H1 (cell line): ENCODE measurements at regions not wholly inside any gene's neighbourhood (a gene's known extent, or its start where the extent isn't known, plus 50 kb on each side); places are given as distances from the start of the nearest gene placed in this dataset.

Experiments
- CTCF ChIA-PET: fragments of 300-600 bp; sonication (Branson Sonifier 250); formaldehyde crosslinking; loops from one replicate; lab custom pipeline; 2021; ENCODE audit not compliant: partially characterized antibody; lab: Charles Lee
- POLR2A ChIA-PET: fragments of 300-600 bp; sonication (Branson Sonifier 250); formaldehyde crosslinking; loops from one replicate; lab custom pipeline; 2021; ENCODE audit warnings: inconsistent platforms; ENCODE audit not compliant: partially characterized antibody; lab: Charles Lee
- DNase-seq, 2 experiments: peaks; one replicate each; pipeline versions ENCODE4 v3.0.0 to v3.0.0-alpha.2; 2010 to 2022; ENCODE audit warnings: low spot score in 2 of 2, low read depth in 1 of 2, mixed read lengths in 1 of 2
- FAIRE-seq: peaks from 2 replicates; lab custom pipeline; 2011; peaks lifted over from hg19 to GRCh38; lab: Jason Lieb, UNC
- H2AFZ ChIP-seq: 2 replicates; pipeline ENCODE4 v1.8.1; 2012; ENCODE audit warnings: low read length, inconsistent platforms
- H2AK5ac ChIP-seq: 2 replicates; pipeline ENCODE4 v1.6.1; 2013; ENCODE audit warnings: low read depth, low read length
- H2BK120ac ChIP-seq: replicated peaks from 2 replicates; pipeline ENCODE3; 2013; ENCODE audit warnings: low read depth, low read length, inconsistent platforms
- H2BK12ac ChIP-seq: 2 replicates; pipeline ENCODE4 v1.6.1; 2013; ENCODE audit warnings: low read depth, low read length
- H2BK15ac ChIP-seq: 2 replicates; pipeline ENCODE4 v1.6.1; 2013; ENCODE audit warnings: low read length
- H2BK20ac ChIP-seq: 2 replicates; pipeline ENCODE4 v1.6.1; 2013; ENCODE audit warnings: low read length
- H2BK5ac ChIP-seq: 2 replicates; pipeline ENCODE4 v1.6.1; 2013; ENCODE audit warnings: low read depth, low read length
- H3K14ac ChIP-seq: 2 replicates; pipeline ENCODE4 v1.6.1; 2013; ENCODE audit warnings: inconsistent platforms; ENCODE audit not compliant: insufficient read length
- H3K18ac ChIP-seq: 2 replicates; pipeline ENCODE4 v1.6.1; 2013; ENCODE audit warnings: low read length; ENCODE audit errors: extremely low read depth
- H3K23ac ChIP-seq: 2 replicates; pipeline ENCODE4 v1.6.1; 2013; ENCODE audit warnings: inconsistent platforms; ENCODE audit not compliant: insufficient read length
- H3K23me2 ChIP-seq: 2 replicates; pipeline ENCODE4 v1.6.1; 2013; ENCODE audit warnings: low read depth, low read length
- H3K27ac ChIP-seq: 2 replicates; pipeline ENCODE4 v1.6.1; 2011; ENCODE audit warnings: low read depth, low read length, inconsistent platforms
- H3K27me3 ChIP-seq, 4 experiments: replicated peaks in 1 of 4; 1 replicate in 1 of 4; 2 replicates in 3 of 4; pipeline versions ENCODE4 v1.6.1 to v1.8.1; 2011 to 2013; ENCODE audit warnings: low read length in 3 of 4, mild to moderate bottlenecking in 3 of 4, inconsistent platforms in 2 of 4, mixed read lengths in 2 of 4, moderate library complexity in 1 of 4; ENCODE audit not compliant: control insufficient read depth in 3 of 4, insufficient read depth in 3 of 4; ENCODE audit errors: extremely low read depth in 1 of 4
- H3K36me3 ChIP-seq, 4 experiments: 2 replicates each; pipeline versions ENCODE4 v1.6.1 to v1.8.1; 2011 to 2013; ENCODE audit warnings: mild to moderate bottlenecking in 4 of 4, low read length in 3 of 4, moderate library complexity in 2 of 4, control low read depth in 1 of 4, inconsistent platforms in 1 of 4; ENCODE audit not compliant: insufficient read depth in 4 of 4, control insufficient read depth in 2 of 4
- H3K4ac ChIP-seq: replicated peaks from 2 replicates; pipeline ENCODE3; 2013; ENCODE audit warnings: low read length, low read depth, mixed read lengths, inconsistent platforms; ENCODE audit not compliant: insufficient read length
- H3K4me1 ChIP-seq, 4 experiments: replicated peaks in 1 of 4; 1 replicate in 1 of 4; 2 replicates in 3 of 4; pipeline versions ENCODE4 v1.6.1 to v1.8.1; 2011 to 2013; ENCODE audit warnings: low read length in 3 of 4, inconsistent platforms in 2 of 4, mixed read lengths in 1 of 4; ENCODE audit not compliant: insufficient read depth in 4 of 4, control insufficient read depth in 3 of 4
- H3K4me2 ChIP-seq, 2 experiments: 2 replicates each; pipeline versions ENCODE4 v1.6.1 to v1.8.1; 2011 to 2013; ENCODE audit warnings: low read depth in 2 of 2, low read length in 2 of 2, control low read depth in 1 of 2, inconsistent platforms in 1 of 2, mild to moderate bottlenecking in 1 of 2; ENCODE audit not compliant: insufficient read depth in 1 of 2
- H3K4me3 ChIP-seq, 4 experiments: fragments of 200-600, 300-600 bp in 1 of 4; sonication (generic), shearing (Covaris generic), sonication (Bioruptor Twin) in 1 of 4; 2 replicates each; pipeline versions ENCODE4 v1.5.1 to v1.8.1; 2011 to 2016; ENCODE audit warnings: low read length in 4 of 4, low read depth in 3 of 4, control low read depth in 2 of 4, inconsistent platforms in 2 of 4, mild to moderate bottlenecking in 2 of 4, mixed read lengths in 1 of 4, moderate library complexity in 1 of 4; ENCODE audit not compliant: insufficient read depth in 2 of 4; ENCODE audit errors: extremely low read depth in 1 of 4
- H3K56ac ChIP-seq: replicated peaks from 2 replicates; pipeline ENCODE3; 2013; ENCODE audit warnings: low read depth, mild to moderate bottlenecking, mixed read lengths, low read length, inconsistent platforms; ENCODE audit not compliant: insufficient read length
- H3K79me1 ChIP-seq: 2 replicates; pipeline ENCODE4 v1.6.1; 2013; ENCODE audit warnings: low read depth, low read length, control low read depth
- H3K79me2 ChIP-seq, 2 experiments: 2 replicates each; pipeline versions ENCODE4 v1.6.1 to v1.8.1; 2012 to 2013; ENCODE audit warnings: low read length in 2 of 2, mild to moderate bottlenecking in 2 of 2, inconsistent platforms in 1 of 2; ENCODE audit not compliant: insufficient read depth in 2 of 2, control insufficient read depth in 1 of 2
- H3K9ac ChIP-seq, 4 experiments: replicated peaks in 1 of 4; 1 replicate in 1 of 4; 2 replicates in 3 of 4; pipeline versions ENCODE4 v1.6.1 to v1.8.1; 2011 to 2013; ENCODE audit warnings: low read depth in 3 of 4, low read length in 3 of 4, control low read depth in 2 of 4, mild to moderate bottlenecking in 2 of 4, moderate library complexity in 2 of 4, inconsistent platforms in 1 of 4; ENCODE audit errors: extremely low read depth in 1 of 4
- H3K9me3 ChIP-seq, 2 experiments: 2 replicates each; pipeline versions ENCODE4 v1.6.1 to v1.8.1; 2012 to 2013; ENCODE audit warnings: mild to moderate bottlenecking in 2 of 2, moderate library complexity in 2 of 2, control low read depth in 1 of 2, inconsistent platforms in 1 of 2, low read depth in 1 of 2, low read length in 1 of 2, mixed read lengths in 1 of 2; ENCODE audit not compliant: insufficient read depth in 2 of 2
- H4K20me1 ChIP-seq, 2 experiments: replicated peaks in 1 of 2; 2 replicates each; pipeline versions ENCODE3 to v1.8.1; 2011 to 2013; ENCODE audit warnings: inconsistent platforms in 2 of 2, low read length in 2 of 2, mild to moderate bottlenecking in 1 of 2; ENCODE audit not compliant: insufficient read depth in 2 of 2, control insufficient read depth in 1 of 2
- H4K5ac ChIP-seq: 2 replicates; pipeline ENCODE4 v1.6.1; 2013; ENCODE audit warnings: low read length, low read depth, mixed read lengths, inconsistent platforms; ENCODE audit not compliant: insufficient read length
- H4K8ac ChIP-seq: 2 replicates; pipeline ENCODE4 v1.8.0; 2013; ENCODE audit warnings: mild to moderate bottlenecking, moderate library complexity, low read length, inconsistent platforms; ENCODE audit not compliant: insufficient read depth; ENCODE audit errors: extremely low read depth
- H4K91ac ChIP-seq: replicated peaks from 2 replicates; pipeline ENCODE3; 2013; ENCODE audit warnings: low read length, mixed read lengths, inconsistent platforms; ENCODE audit not compliant: insufficient read length
- BRCA1 ChIP-seq: IDR thresholded peaks from 2 replicates; pipeline ENCODE4 v1.6.1; 2012; ENCODE audit warnings: low read depth, low read length, improper control_type of control experiment
- CBX5 ChIP-seq: fragments of 300-800, 300-1000 bp; sonication (generic); IDR thresholded peaks from 2 replicates; pipeline ENCODE4 v1.7.1; 2016; ENCODE audit warnings: antibody characterized with exemption, low read length, low read depth
- EZH2 ChIP-seq: fragments of 200-600 bp; sonication (generic); IDR thresholded peaks from 2 replicates; pipeline ENCODE4 v1.7.1; 2012; ENCODE audit warnings: low read depth, mild to moderate bottlenecking, moderate library complexity, low read length, inconsistent platforms; ENCODE audit not compliant: severe bottlenecking
- GABPA ChIP-seq: IDR thresholded peaks from 2 replicates; pipeline ENCODE4 v1.6.1; 2011; ENCODE audit warnings: mild to moderate bottlenecking, low read length, moderate library complexity, borderline replicate concordance; ENCODE audit not compliant: insufficient read depth
- GTF2F1 ChIP-seq: IDR thresholded peaks from 2 replicates; pipeline ENCODE4 v1.6.1; 2012; ENCODE audit warnings: low read depth, low read length, improper control_type of control experiment, borderline replicate concordance
- JUN ChIP-seq: IDR thresholded peaks from 2 replicates; pipeline ENCODE4 v1.6.1; 2011; ENCODE audit warnings: low read depth, mild to moderate bottlenecking, improper control_type of control experiment, low read length
- NANOG ChIP-seq: IDR thresholded peaks from 2 replicates; pipeline ENCODE4 v1.6.1; 2011; ENCODE audit warnings: low read length, low read depth, mild to moderate bottlenecking, inconsistent platforms; ENCODE audit not compliant: insufficient read depth, poor library complexity, severe bottlenecking
- NRF1 ChIP-seq: IDR thresholded peaks from 2 replicates; pipeline ENCODE4 v1.6.1; 2011; ENCODE audit warnings: mild to moderate bottlenecking, low read depth, low read length, improper control_type of control experiment
- SIN3A ChIP-seq, 2 experiments: IDR thresholded peaks in 1 of 2; conservative IDR thresholded peaks in 1 of 2; 2 replicates each; pipeline ENCODE4 v1.6.1; 2011 to 2012; ENCODE audit warnings: low read length in 2 of 2, improper control_type of control experiment in 1 of 2, low read depth in 1 of 2, mild to moderate bottlenecking in 1 of 2
- SIX5 ChIP-seq: IDR thresholded peaks from 2 replicates; pipeline ENCODE4 v1.6.1; 2011; ENCODE audit warnings: mild to moderate bottlenecking, low read depth, low read length
- TBP ChIP-seq: IDR thresholded peaks from 2 replicates; pipeline ENCODE4 v1.6.1; 2011; ENCODE audit warnings: low read depth, low read length, improper control_type of control experiment
- TEAD4 ChIP-seq: IDR thresholded peaks from 2 replicates; pipeline ENCODE4 v1.6.1; 2012; ENCODE audit warnings: low read depth, low read length, inconsistent platforms, mixed read lengths
- ZNF274 ChIP-seq: IDR thresholded peaks from 2 replicates; pipeline ENCODE4 v1.7.0; 2012; ENCODE audit warnings: low read length, borderline replicate concordance; ENCODE audit errors: extremely low read depth
- WGBS, 2 experiments: shearing (Covaris generic) in 1 of 2; methylation state at CpG; one replicate each; pipeline versions ENCODE4 v1.1.6 to v1.1.7; 2013 to 2015; ENCODE audit warnings: low lambda C conversion rate in 2 of 2, mixed read lengths in 2 of 2, inconsistent platforms in 1 of 2, low coverage in 1 of 2, missing lambda C conversion rate in 1 of 2; ENCODE audit not compliant: insufficient replicate concordance in 2 of 2, insufficient coverage in 1 of 2, insufficient read length in 1 of 2; ENCODE audit errors: extremely low coverage in 1 of 2, missing lambda C conversion rate in 1 of 2; 5-methylcytosine and 5-hydroxymethylcytosine counted together
- TF ChIP-seq, protein P1 (sequence below): IDR thresholded peaks from 2 replicates; pipeline ENCODE4 v1.6.1; 2012; ENCODE audit warnings: low read length, inconsistent platforms

- Histone ChIP-seq H3K23ac (no peak overlapping the region), H3K56ac (no peak overlapping the region), H3K27ac (no peak overlapping the region), H2BK5ac (no peak overlapping the region), H4K8ac (no peak overlapping the region), H2BK15ac (no peak overlapping the region), H3K27me3 (no peaks in the 10 kb centered on the region), H2AK5ac (no peak overlapping the region), H3K4me2 (no peak overlapping the region), H3K79me1 (no peaks in the 10 kb centered on the region), H4K20me1 (no peaks in the 10 kb centered on the region), H3K4me1 (no peaks in the 10 kb centered on the region), H3K79me2 (no peaks in the 10 kb centered on the region), H4K5ac (no peak overlapping the region), H2BK20ac (no peak overlapping the region), H3K23me2 (no peaks in the 10 kb centered on the region), H3K14ac (no peak overlapping the region), H3K9ac (no peak overlapping the region), H2BK12ac (no peak overlapping the region), H3K18ac (no peak overlapping the region), H2AFZ (no peak overlapping the region), H2BK120ac (no peak overlapping the region), H3K36me3 (no peaks in the 10 kb centered on the region), H4K91ac (no peak overlapping the region), H3K9me3 (no peaks in the 10 kb centered on the region), H3K4me3 (no peak overlapping the region), H3K4ac (no peak overlapping the region)
- ChIA-PET POLR2A (no interaction called here), CTCF (no interaction called here)
- DNase-seq, result no peak
- no peak for FAIRE-seq
- 85% methylated on average over 1 of the region's 1 CpG; no CpG with 5 or more reads in 1 of the 2 experiments for WGBS, 2 experiments
- TF ChIP-seq SIX5 (no peak), TEAD4 (no peak), CBX5 (no peak), EZH2 (no peak), GABPA (no peak), ZNF274 (no peak), TBP (no peak), NRF1 (no peak), BRCA1 (no peak), SIN3A (conservative IDR thresholded peaks at IDR 0.05 in 1 of 2, IDR thresholded peaks at IDR 0.05 in 1 of 2; ENCODE audit: low read depth in 1 of 2, low read length in 2 of 2) (no peak), NANOG (no peak), GTF2F1 (no peak), JUN (no peak)
- TF ChIP-seq, protein P1, sequence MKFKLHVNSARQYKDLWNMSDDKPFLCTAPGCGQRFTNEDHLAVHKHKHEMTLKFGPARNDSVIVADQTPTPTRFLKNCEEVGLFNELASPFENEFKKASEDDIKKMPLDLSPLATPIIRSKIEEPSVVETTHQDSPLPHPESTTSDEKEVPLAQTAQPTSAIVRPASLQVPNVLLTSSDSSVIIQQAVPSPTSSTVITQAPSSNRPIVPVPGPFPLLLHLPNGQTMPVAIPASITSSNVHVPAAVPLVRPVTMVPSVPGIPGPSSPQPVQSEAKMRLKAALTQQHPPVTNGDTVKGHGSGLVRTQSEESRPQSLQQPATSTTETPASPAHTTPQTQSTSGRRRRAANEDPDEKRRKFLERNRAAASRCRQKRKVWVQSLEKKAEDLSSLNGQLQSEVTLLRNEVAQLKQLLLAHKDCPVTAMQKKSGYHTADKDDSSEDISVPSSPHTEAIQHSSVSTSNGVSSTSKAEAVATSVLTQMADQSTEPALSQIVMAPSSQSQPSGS, result no peak
These were observed 93.2 kb upstream of the FAM47B start for GRCh38 chrX:34849371-34849770.
